HFFc6 (cell line): ENCODE measurements at regions not wholly inside any gene's neighbourhood (a gene's known extent, or its start where the extent isn't known, plus 50 kb on each side); places are given as distances from the start of the nearest gene placed in this dataset.

ENCODE experiments used
- DNase-seq: peaks from one replicate; pipeline ENCODE4 v3.0.0-alpha.2; 2018
- H3K27ac Mint-ChIP-seq: 2 replicates; pipeline ENCODE4 v1.8.0; 2020; ENCODE audit warnings: mild to moderate bottlenecking, mixed read lengths
- H3K27me3 Mint-ChIP-seq: 2 replicates; pipeline ENCODE4 v1.8.0; 2021; ENCODE audit warnings: mild to moderate bottlenecking, moderate library complexity, mixed read lengths; ENCODE audit not compliant: insufficient read depth
- H3K36me3 Mint-ChIP-seq: 2 replicates; pipeline ENCODE4 v1.8.0; 2021; ENCODE audit warnings: low read depth, mixed read lengths
- H3K4me1 Mint-ChIP-seq: 2 replicates; pipeline ENCODE4 v1.8.0; 2020; ENCODE audit warnings: low read depth, mixed read lengths
- H3K4me3 Mint-ChIP-seq: 2 replicates; pipeline ENCODE4 v1.8.0; 2020; ENCODE audit warnings: mild to moderate bottlenecking, moderate library complexity, mixed read lengths
- H3K9me3 Mint-ChIP-seq: 2 replicates; pipeline ENCODE4 v1.8.0; 2020; ENCODE audit warnings: mild to moderate bottlenecking, mixed read lengths
- TF ChIP-seq, protein P1 (sequence below): fragments of 200-600 bp; sonication (generic); IDR thresholded peaks from 2 replicates; pipeline ENCODE4 v1.5.0; 2021; ENCODE audit warnings: antibody characterized with exemption, mild to moderate bottlenecking

DNA sequence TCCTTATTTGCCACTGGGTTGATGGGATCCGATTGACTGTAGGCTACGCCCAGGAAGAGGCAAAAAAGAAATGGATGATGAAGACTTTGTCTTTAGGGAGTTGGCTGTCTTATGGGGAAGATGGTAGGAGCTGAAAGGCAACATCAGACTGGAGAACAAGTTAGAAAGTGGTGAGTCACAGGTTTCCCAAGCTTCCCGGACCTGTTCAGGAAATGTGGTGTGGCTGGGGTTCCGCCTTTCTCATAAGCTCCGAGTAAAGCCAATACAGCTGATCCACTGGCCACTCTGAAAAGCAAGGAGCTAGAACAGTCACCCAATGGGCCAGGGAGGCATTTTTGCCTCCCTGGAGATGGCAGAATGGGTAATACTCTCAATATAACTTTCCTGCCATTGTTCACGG is 194.5 kb downstream of the SNX19 start:
- DNase-seq, result no peak
- TF ChIP-seq, protein P1, sequence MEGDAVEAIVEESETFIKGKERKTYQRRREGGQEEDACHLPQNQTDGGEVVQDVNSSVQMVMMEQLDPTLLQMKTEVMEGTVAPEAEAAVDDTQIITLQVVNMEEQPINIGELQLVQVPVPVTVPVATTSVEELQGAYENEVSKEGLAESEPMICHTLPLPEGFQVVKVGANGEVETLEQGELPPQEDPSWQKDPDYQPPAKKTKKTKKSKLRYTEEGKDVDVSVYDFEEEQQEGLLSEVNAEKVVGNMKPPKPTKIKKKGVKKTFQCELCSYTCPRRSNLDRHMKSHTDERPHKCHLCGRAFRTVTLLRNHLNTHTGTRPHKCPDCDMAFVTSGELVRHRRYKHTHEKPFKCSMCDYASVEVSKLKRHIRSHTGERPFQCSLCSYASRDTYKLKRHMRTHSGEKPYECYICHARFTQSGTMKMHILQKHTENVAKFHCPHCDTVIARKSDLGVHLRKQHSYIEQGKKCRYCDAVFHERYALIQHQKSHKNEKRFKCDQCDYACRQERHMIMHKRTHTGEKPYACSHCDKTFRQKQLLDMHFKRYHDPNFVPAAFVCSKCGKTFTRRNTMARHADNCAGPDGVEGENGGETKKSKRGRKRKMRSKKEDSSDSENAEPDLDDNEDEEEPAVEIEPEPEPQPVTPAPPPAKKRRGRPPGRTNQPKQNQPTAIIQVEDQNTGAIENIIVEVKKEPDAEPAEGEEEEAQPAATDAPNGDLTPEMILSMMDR, result no peak
- H3K4me1 Mint-ChIP-seq, result peaks cover 51% of the 10 kb centered on the region
- no peaks in the 10 kb centered on the region for H3K36me3 Mint-ChIP-seq
- H3K27ac Mint-ChIP-seq, result no peak overlapping the region
- no peak overlapping the region for H3K4me3 Mint-ChIP-seq
- no peaks in the 10 kb centered on the region for H3K9me3 Mint-ChIP-seq
- peaks cover 9% of the 10 kb centered on the region for H3K27me3 Mint-ChIP-seq

DNA sequence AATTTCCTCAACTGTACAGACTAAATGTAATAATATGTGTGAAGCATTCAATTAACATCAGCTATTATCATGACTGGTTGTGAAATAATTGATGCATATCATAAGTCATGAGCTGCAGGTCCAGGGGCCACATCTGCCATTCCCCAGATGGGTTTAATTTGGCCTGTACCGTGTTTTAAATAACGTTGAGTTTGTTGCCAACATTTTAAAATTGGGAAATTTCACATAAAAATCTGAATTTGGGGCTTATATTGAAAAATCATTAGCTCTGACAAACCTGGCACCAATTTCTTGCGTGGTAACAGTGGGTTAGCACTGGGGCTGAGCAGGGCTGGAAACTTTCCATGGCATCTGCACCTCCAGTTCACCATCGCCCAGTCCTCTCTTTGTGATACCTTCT is 193.9 kb downstream of the SNX19 start:
- no peaks in the 10 kb centered on the region for H3K36me3 Mint-ChIP-seq
- peaks cover 57% of the 10 kb centered on the region for H3K4me1 Mint-ChIP-seq
- TF ChIP-seq, protein P1, result no peak
- no peak overlapping the region for H3K4me3 Mint-ChIP-seq
- no peak for DNase-seq
- no peak overlapping the region for H3K27ac Mint-ChIP-seq
- H3K27me3 Mint-ChIP-seq, result peaks cover 12% of the 10 kb centered on the region
- H3K9me3 Mint-ChIP-seq, result no peaks in the 10 kb centered on the region

DNA sequence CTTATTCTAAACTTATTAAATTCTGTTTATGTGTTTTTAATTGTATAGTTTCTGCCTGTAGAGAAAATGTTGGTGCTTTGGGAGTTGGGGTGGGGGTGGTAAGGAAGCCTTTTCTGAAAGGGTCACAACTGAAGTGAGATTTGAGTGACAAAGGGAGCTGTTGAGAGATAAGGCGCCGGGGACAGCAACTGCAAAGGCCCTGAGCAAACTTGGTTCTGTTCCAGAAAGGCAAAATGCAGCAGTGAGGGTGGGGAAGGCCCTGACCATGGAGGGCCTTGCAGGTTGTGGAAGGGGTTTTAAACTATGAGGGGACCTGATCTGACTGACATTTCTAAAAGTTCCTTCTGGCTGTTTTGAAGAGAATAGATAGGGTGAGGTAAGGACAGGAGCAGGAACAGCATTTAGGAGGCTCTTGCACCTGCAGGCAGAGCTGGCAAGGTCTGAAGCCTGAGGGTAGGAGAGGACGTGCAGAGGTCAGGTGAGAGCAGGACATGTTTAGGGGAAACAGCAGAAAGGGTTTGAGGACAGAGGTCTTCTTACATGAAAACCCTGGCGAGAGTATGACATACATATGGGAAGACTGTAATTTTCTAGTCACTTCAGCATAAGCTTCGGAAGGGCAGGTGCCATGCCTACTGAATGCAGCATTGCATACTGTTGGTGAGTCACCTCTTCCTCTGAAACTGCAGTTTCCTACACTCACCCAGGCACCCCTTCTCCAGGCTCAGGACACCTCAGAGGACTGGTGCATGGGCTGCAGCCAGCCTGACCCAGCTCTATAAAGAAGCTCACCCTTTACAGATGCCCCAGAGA is 190.7 kb downstream of the SNX19 start:
- Mint-ChIP-seq H3K27me3 (peaks cover 13% of the 10 kb centered on the region; the same call in 1 of the 2 replicates), H3K4me3 (no peak overlapping the region), H3K36me3 (peaks cover 17% of the 10 kb centered on the region), H3K9me3 (peaks cover 13% of the 10 kb centered on the region), H3K4me1 (peaks cover 34% of the 10 kb centered on the region), H3K27ac (peak overlapping the region; percentile 49)
- TF ChIP-seq, protein P1, result no peak
- DNase-seq, result peak; percentile 17

DNA sequence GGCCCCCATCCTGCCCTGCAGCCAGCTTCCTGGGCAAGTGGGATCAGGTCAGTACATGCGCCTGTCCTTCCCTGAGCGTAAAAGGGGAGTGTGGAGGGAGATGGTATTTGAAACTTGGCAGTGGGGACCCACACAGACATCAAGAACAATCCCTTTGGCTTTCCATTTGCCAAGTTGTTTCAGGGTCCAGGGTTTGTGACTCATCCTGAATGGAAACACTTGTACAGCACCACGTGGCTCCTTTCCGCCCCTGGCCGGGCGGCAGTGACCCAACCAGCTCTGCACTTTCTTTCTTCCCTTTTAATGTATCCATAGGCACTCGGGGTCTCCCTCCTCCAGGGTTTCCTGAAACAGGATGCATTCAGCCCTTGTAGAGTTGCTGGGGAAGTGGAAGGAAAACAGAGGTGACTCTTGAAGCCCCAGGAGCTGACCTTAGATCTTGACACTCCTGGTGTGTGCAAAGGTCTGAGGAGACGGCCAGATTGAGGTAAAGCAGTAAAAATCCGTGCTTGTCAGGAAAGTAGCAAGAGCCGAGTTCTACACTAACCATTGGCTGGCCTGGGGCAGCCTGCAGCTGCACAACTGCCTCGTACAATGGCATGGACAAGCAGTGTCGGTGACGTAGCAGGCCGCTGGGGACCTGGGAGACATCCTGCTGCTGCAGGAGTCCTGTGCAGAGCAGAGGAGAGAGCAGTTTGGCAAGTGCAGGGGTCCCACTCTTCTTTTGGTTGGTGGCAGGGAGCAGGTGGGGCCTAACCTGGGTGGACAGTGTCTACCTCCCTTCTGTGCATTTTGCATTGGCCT is 189.8 kb downstream of the SNX19 start:
- Mint-ChIP-seq H3K27ac (peak overlapping the region; percentile 49), H3K9me3 (peaks cover 21% of the 10 kb centered on the region), H3K36me3 (peaks cover 25% of the 10 kb centered on the region), H3K4me1 (peaks cover 37% of the 10 kb centered on the region), H3K4me3 (no peak overlapping the region), H3K27me3 (peaks cover 13% of the 10 kb centered on the region; the same call in 1 of the 2 replicates)
- TF ChIP-seq, protein P1, result no peak
- no peak for DNase-seq

DNA sequence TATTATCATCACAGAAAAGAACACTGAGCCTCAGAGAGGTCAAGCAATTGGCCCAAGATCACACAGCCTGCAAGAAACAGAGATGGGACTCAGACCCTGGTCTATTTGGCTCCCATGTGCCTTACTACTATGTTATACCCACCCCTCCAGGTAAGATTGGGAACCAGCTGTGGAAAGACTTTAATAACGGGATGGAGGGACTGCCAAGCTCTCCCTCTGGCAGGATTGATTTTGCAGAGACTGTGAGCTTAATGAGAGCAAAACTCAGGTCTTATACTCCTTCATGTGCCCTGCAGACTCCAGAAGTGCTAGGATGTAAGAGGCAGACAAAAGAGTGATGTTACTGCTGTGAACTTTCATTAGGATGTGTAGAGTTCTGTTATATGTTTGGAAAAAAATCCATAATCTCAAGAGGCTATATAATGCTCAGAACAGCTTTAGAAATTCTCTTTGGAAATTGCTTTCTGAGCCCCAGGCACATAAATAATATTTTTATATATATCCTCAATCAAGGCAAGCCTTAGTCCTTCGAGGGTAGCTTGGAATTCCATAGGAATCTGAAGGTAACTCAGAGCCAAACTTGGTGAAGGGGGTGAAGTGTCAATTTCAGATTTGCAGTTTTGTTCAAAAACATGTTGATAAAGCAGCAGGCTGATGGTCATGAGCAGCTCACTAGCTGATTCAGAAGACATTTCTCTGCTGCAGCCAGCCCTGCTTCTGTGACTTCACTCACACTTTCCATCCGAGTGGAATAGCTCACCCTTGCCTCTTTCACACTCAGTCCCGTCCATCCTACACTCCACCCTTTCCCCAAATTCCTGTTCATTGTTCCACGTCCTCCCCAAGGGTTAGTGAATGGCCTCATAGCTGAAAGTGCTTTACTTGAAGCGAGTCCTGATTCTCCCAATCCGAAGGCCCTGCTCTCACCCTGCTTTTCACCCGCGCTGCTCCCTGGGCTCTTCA is 188.8 kb downstream of the SNX19 start:
- Mint-ChIP-seq H3K27ac (no peak overlapping the region), H3K4me3 (no peak overlapping the region), H3K27me3 (peaks cover 13% of the 10 kb centered on the region; the same call in 1 of the 2 replicates), H3K9me3 (peaks cover 27% of the 10 kb centered on the region), H3K36me3 (peaks cover 27% of the 10 kb centered on the region), H3K4me1 (peaks cover 35% of the 10 kb centered on the region)
- TF ChIP-seq, protein P1, result no peak
- no peak for DNase-seq
